Mononuclear cell (primary cell): ENCODE measurements at regions not wholly inside any gene's neighbourhood (a gene's known extent, or its start where the extent isn't known, plus 50 kb on each side); places are given as distances from the start of the nearest gene placed in this dataset.

Source experiments
- H3K27me3 ChIP-seq: 2 replicates; pipeline ENCODE4 v1.6.0; 2011; ENCODE audit warnings: low read length, control low read depth; ENCODE audit not compliant: insufficient read depth
- H3K4me1 ChIP-seq: 2 replicates; pipeline ENCODE4 v1.5.1; 2011; ENCODE audit warnings: mild to moderate bottlenecking, low read length, control low read depth; ENCODE audit not compliant: insufficient read depth
- H3K4me3 ChIP-seq: 2 replicates; pipeline ENCODE4 v1.5.1; 2011; ENCODE audit warnings: mild to moderate bottlenecking, low read length, moderate library complexity
- H3K9me3 ChIP-seq: 2 replicates; pipeline ENCODE4 v1.5.1; 2011; ENCODE audit warnings: low read depth, mild to moderate bottlenecking, control low read depth, low read length

DNA sequence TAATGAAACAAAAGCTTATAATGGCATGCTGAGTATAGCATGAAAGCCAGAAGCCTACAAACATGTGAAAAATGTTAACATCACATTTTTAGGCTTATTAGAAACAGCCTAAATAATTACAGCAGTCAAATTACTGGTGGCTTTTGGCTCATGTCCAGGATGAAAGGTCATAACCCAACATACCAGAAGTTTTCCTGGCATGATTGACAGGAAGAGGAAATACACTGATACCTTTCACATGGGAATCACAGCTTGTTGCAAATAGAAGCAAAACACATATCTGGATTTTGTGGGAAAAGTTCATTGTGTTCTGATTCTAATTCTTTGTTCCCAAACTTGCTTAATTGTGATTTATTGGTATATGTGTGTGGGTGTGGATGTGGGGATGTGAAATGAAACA, 393.5 kb upstream of the ARRDC4 start:
- Histone ChIP-seq H3K9me3 (no peaks in the 10 kb centered on the region), H3K4me1 (no peaks in the 10 kb centered on the region), H3K4me3 (no peak overlapping the region), H3K27me3 (no peaks in the 10 kb centered on the region)

GRCh38 chr15:97567411-97567810, 393.1 kb upstream of the ARRDC4 start:
- Histone ChIP-seq H3K27me3 (no peaks in the 10 kb centered on the region), H3K4me3 (no peak overlapping the region), H3K9me3 (no peaks in the 10 kb centered on the region), H3K4me1 (no peaks in the 10 kb centered on the region)

DNA sequence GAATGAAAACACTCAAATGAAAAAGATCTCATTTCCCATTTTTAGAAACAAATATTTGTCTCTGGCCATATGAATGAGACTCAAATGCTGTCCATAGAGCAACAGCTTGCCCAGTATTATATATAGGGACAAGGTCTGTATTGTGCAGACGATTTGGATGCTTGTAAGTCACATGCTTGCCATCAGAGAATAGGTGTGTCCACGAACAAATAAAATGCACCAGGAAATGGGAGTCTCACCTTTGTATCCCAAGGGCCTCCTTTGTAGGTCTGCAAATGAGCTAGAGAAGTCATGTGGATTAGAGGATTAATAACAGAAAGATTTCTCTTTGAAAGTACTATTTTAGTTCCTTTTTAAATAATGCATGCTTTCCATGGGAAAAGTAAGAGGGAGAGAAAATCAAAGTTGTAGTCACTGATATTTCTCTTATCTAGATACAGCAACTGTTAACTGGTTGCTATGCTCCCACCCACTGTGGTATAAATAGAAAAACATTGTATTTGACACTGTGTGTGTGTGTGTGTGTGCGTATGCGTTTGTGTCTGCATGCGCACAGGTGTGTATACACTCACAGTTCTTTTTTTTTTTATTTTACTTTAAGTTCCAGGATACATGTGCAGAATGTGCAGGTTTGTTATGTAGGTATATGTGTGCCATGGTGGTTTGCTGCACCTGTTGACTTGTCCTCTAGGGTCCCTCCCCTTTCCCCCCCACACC, 383.4 kb upstream of the ARRDC4 start:
- H3K9me3 ChIP-seq, result no peaks in the 10 kb centered on the region
- no peaks in the 10 kb centered on the region for H3K4me1 ChIP-seq
- H3K4me3 ChIP-seq, result no peak overlapping the region
- H3K27me3 ChIP-seq, result no peaks in the 10 kb centered on the region

GRCh38 chr15:97585408-97585807, 375.1 kb upstream of the ARRDC4 start:
- no peaks in the 10 kb centered on the region for H3K4me1 ChIP-seq
- no peak overlapping the region for H3K4me3 ChIP-seq
- H3K9me3 ChIP-seq, result no peaks in the 10 kb centered on the region
- no peaks in the 10 kb centered on the region for H3K27me3 ChIP-seq

DNA sequence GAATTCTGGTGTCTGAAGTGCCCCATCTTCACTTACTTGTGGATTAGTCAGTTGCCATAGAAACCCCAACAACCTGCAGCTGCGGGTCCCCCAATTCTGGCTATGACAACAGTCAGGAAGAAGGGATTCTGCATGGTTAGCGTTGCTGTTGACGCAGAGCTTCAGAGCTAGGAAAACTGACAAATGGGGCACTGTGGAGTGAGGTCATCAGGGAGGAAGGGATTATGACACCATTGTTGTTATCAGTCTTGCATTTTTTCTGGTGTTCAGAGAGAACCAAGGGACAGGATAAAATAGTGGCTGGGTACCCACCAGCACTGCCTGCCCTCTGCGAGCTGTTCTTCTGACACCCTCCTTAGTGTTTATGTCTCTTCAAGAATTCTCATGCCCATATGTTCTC, 367.7 kb upstream of the ARRDC4 start:
- H3K4me3 ChIP-seq, result no peak overlapping the region
- no peaks in the 10 kb centered on the region for H3K9me3 ChIP-seq
- no peaks in the 10 kb centered on the region for H3K27me3 ChIP-seq
- H3K4me1 ChIP-seq, result no peaks in the 10 kb centered on the region

DNA sequence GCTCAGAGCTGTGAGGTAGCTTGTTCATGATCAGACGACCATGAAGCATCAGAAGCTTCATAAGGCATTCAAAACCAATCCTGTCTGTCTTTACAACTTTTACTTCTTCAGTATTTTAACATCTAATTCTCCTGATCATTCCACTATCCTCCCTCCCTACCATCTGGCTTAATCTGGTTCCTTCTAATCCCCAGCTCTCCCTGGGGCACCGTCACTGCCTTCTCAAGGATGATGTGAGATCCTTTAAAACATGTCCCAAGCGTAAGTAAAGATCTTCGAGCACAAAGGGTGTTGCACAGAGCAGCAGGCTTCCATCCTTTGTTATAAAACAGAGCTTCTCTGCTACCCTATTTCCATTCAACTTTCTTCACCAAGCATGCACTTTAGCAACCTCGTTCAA, 362.7 kb upstream of the ARRDC4 start:
- Histone ChIP-seq H3K9me3 (no peaks in the 10 kb centered on the region), H3K27me3 (no peaks in the 10 kb centered on the region), H3K4me1 (no peaks in the 10 kb centered on the region), H3K4me3 (no peak overlapping the region)

- H3K4me3 ChIP-seq, result no peak overlapping the region
- H3K27me3 ChIP-seq, result no peaks in the 10 kb centered on the region
- no peaks in the 10 kb centered on the region for H3K9me3 ChIP-seq
- no peaks in the 10 kb centered on the region for H3K4me1 ChIP-seq
Measured at GRCh38 chr15:97598353-97598798, 362.1 kb upstream of the ARRDC4 start.

DNA sequence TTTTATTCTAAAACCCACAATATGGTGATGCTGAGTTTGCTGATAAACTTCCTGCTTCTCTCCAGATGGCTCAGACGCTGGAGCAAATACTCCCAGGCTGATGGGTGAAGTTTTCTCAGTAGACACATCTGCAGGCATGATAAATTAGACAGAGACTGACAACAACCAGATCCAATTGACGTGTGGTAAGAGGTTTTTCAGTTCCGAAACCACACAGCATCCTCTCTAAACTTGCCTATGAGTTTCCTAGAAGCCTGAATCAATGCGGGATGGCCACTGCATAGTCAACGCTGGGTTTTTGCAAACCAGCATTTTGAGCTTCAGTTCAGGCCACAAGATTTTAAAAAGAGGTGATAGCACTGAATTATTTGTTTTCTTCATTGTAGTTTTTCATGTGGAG, 360.3 kb upstream of the ARRDC4 start:
- Histone ChIP-seq H3K4me3 (no peak overlapping the region), H3K9me3 (no peaks in the 10 kb centered on the region), H3K27me3 (no peaks in the 10 kb centered on the region), H3K4me1 (no peaks in the 10 kb centered on the region)

DNA sequence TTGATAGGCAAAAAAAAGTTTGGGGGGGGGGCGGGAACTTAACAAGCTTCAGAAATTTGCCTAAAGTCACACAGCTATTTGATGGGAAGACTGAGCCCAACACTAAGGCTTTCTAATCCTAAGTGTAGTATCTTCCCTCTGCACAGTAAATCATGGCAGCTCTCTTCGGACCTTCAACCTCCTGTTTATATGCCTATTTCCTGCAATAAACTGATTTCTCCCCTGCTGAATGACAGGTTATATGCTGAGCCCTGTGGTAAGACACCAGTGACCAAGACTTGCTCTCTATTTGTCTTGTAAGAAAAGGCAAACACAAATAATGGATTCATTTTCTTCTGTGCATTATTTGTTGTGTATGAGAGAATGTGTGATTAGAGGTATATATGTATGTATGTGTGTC, 355.8 kb upstream of the ARRDC4 start:
- H3K9me3 ChIP-seq, result peaks cover 1% of the 10 kb centered on the region
- H3K27me3 ChIP-seq, result no peaks in the 10 kb centered on the region
- H3K4me3 ChIP-seq, result no peak overlapping the region
- no peaks in the 10 kb centered on the region for H3K4me1 ChIP-seq

DNA sequence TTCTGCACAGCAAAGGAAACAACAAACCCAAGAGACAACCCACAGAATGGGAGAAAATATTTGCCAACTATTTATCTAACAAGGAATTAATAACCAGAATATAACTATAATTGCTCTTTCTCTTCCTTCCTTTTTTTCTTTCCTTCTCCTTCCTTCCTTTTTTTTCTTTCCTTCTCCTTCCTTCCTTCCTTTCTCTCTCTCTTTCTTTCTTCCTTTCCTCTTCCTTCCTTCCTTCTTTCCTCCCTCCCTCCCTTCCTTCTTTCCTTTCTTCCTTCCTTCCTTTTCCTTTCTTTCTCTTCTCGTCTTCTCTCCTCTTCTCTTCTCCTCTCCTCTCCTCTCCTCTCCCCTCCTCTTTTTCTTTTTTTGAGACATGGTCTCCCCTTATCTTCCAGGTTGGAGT, 345.4 kb upstream of the ARRDC4 start:
- H3K4me1 ChIP-seq, result no peaks in the 10 kb centered on the region
- no peaks in the 10 kb centered on the region for H3K9me3 ChIP-seq
- H3K27me3 ChIP-seq, result no peaks in the 10 kb centered on the region
- H3K4me3 ChIP-seq, result no peak overlapping the region

GRCh38 chr15:97623091-97623661, 337.3 kb upstream of the ARRDC4 start:
- no peak overlapping the region for H3K4me3 ChIP-seq

GRCh38 chr15:97627634-97628033, 332.9 kb upstream of the ARRDC4 start:
- no peak overlapping the region for H3K4me3 ChIP-seq
- H3K4me1 ChIP-seq, result no peaks in the 10 kb centered on the region
- no peaks in the 10 kb centered on the region for H3K27me3 ChIP-seq
- no peaks in the 10 kb centered on the region for H3K9me3 ChIP-seq

More at GRCh38 chr15:97623091-97623661, 337.3 kb upstream of the ARRDC4 start:
- H3K4me1 ChIP-seq, result no peaks in the 10 kb centered on the region
- no peaks in the 10 kb centered on the region for H3K9me3 ChIP-seq
- H3K27me3 ChIP-seq, result no peaks in the 10 kb centered on the region

DNA sequence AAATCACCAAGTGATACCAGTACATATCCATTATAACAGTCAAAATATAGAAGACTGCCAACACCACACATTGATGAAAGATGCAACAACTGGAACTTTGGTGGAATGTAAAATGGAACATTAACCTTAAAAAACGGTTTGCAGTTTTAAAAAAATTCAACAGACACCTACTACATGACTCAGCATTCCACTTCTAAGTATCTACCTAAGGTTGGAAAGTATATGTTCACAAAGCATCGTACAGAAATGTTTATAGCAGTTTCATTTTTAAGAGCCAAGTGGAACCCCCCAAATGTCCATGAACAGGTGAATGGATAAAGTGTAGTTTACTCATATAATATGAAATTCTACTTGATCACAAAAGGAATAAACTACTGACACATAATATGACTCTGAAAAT, 314.7 kb upstream of the ARRDC4 start:
- no peaks in the 10 kb centered on the region for H3K27me3 ChIP-seq
- no peaks in the 10 kb centered on the region for H3K9me3 ChIP-seq
- no peak overlapping the region for H3K4me3 ChIP-seq
- no peaks in the 10 kb centered on the region for H3K4me1 ChIP-seq

DNA sequence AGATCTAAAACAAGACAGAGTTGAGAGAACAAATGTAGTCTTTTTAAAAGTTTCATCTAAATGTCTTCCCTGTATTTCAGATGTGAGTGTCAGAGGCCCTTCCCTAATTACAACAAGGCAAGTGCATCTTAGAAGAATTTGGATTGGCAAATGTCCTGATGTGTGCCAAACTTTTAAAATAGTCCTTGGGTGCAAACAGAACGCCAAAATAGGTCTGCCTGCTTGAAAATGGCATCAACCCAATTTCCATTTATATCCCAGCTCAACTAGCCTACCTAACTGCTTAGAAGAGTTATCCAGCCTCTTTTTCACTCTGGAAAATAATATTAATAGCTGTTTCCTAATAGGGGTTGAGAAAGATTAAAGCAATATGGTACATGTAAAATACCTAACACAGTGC, 311.8 kb upstream of the ARRDC4 start:
- Histone ChIP-seq H3K4me3 (no peak overlapping the region), H3K4me1 (no peaks in the 10 kb centered on the region), H3K27me3 (peaks cover 2% of the 10 kb centered on the region), H3K9me3 (no peaks in the 10 kb centered on the region)

DNA sequence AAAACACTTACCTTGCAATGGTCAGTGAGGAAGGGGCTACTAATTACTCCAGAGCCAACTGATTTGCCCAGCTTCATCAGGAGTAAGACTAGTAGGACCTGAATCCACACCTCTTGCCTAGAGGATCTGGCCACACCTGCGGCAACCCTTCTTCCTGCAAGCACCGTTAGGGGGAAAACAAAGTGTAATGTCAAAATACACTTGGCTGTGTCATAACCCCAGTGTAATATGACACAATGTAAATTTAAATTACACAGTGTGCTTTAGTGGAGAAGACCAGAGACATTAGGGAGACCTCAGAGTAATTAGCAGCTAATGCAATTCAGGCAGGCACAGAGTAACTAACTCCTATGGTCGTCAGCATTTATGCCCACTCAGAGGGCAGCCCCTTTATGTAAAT, 308.5 kb upstream of the ARRDC4 start:
- no peak overlapping the region for H3K4me3 ChIP-seq
- no peaks in the 10 kb centered on the region for H3K4me1 ChIP-seq
- no peaks in the 10 kb centered on the region for H3K9me3 ChIP-seq
- H3K27me3 ChIP-seq, result peaks cover 2% of the 10 kb centered on the region

DNA sequence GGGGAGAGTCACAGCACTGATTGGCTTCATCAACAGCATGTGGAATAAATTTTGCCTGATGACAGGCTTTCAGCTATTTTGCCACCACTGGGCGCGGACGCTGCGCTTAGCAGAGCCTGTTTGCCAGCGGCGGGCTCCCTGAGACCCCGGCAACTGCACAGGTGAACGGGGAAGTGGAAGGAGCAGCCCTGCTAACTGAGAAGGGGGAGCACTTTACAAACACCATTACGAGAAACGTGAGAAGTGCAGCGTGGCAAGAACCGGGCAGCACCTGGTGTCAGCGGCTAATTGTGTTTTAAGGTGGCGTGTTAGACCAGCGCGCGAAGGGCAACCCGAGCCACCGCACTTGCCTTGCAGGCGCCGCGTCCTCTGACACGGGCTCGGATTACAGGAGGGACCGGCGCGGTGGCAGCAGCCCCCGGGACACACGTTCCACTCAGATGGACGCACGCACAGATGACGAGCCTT, 307.8 kb upstream of the ARRDC4 start:
- no peaks in the 10 kb centered on the region for H3K9me3 ChIP-seq
- H3K4me3 ChIP-seq, result no peak overlapping the region
- H3K4me1 ChIP-seq, result no peaks in the 10 kb centered on the region
- H3K27me3 ChIP-seq, result peaks cover 2% of the 10 kb centered on the region
